ENCODE measurements at regions not wholly inside any gene's neighbourhood (a gene's known extent, or its start where the extent isn't known, plus 50 kb on each side); places are given as distances from the start of the nearest gene placed in this dataset.
"Not testable (repeated sequence)": the region's sequence is repeated elsewhere in the genome, so short reads cannot be mapped to it uniquely, and the experiment has no call there.

DNA sequence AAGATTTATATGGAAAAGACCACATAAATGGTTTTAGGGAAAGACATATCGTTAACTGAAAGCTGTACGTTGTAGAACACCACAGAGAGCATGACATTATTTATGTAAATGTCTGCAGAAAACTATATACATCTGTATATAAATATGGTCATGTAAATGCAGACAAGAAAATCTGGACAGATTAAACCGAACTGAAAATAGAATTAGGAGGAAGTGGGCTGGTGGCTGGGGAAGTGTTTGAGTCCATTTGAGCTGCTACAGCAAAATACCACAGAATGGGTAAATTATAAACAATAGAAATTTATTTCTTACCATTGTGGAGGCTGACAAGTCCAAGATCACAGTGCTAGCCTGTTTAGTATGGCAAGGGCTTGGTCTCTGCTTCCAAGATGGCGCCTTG, 56.3 kb upstream of the USP6NL start:
- DNase-seq (ENCODE audit: low spot score) = no peak

DNA sequence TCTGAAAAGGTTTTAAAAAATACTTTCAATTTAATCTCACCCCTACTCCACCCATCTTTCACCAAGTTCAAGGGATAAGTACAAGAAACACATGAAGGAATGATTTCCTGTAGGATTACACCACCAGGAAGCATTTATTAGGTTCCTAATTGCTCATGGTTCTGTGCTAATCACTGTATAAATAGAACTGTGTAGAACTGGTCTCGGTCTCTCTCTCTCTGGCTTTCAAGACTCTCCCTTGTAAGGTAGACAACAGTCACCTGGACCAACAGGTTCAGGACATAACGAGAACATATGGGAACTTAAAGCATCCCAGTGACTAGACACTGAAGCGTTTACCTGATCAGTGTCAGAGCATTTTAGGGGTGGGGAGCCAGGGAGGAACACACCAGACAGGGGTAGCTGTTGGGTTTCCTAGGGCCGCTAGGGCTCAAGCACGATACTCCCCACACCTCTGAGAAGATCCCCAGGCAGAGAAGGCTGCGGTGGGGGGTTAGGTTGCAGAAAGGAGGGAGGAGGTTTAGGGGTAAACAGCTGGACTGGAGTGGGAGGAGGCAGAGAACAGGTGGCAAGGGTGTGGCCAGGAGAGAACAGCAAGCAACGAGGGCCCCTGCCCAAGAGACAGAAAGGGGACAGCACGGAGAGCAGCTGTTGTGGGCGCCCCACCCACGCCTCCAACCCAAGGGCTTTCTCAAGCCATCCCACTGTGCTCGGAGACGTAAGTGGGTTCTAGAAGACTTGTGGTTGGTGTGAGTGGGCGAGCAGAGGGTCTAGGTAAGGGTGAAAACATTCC, 52.5 kb upstream of the USP6NL start:
- no peak for DNase-seq (ENCODE audit: low spot score)

DNA sequence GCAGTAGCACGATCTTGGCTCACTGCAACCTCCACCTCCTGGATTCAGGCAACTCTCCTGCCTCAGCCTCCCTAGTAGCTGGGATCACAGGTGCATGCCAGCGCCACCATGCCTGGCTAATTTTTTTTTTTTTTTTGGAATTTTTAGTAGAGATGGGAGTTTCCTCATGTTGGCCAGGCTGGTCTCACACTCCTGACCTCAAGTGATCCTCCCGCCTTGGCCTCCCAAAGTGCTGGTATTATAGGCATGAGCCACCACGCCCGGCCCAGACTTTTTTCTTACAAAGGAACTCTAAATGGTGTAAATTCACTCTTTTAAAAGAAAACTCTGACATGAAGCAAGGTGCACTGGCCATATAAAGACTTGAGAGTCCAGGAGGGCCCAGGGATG, 51.7 kb upstream of the USP6NL start:
- DNase-seq (ENCODE audit: low spot score) = not testable (repeated sequence)

DNA sequence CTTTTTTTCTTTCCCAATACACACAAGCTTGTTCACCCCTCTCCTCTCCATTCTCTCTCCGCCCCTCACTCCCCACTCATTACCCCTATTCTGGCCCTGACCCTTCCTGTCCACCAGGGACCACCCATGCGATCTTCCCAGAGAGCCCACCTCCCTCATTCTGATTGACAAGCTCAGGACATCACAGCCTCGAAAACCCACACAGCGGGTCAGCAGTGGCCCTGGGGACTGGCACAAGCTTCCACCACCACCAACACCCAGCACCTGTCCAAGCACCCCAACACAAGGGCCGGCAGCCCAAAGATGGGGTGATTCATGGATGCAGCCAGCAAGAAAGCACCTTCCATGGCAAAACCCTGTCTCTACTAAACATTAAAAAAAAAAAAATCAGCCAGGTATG, 50.0 kb upstream of the USP6NL start:
- no peak for DNase-seq (ENCODE audit: low spot score)

All from COLO829 (cell line).